Activated naive CD4-positive, alpha-beta T cell treated with anti-CD3 and anti-CD28 coated beads for 36 hours (primary cell): ENCODE measurements at regions not wholly inside any gene's neighbourhood (a gene's known extent, or its start where the extent isn't known, plus 50 kb on each side); places are given as distances from the start of the nearest gene placed in this dataset.

Experiments
- CTCF ChIA-PET: fragments of 350-600 bp; sonication (Branson Sonifier 250); formaldehyde crosslinking; loops from one replicate; lab custom pipeline; 2021; ENCODE audit warnings: antibody characterized with exemption; lab: Charles Lee
- DNase-seq: peaks from one replicate; pipeline ENCODE4 v3.0.0-alpha.2; 2020
- H3K27ac Mint-ChIP-seq: one replicate; pipeline ENCODE4 v1.8.0; 2021; ENCODE audit warnings: mild to moderate bottlenecking, mixed read lengths
- H3K27me3 Mint-ChIP-seq: one replicate; pipeline ENCODE4 v1.8.0; 2021; ENCODE audit warnings: low read depth, mixed read lengths
- H3K36me3 Mint-ChIP-seq: one replicate; pipeline ENCODE4 v1.8.0; 2021; ENCODE audit warnings: low read depth, mixed read lengths
- H3K4me1 Mint-ChIP-seq: one replicate; pipeline ENCODE4 v1.8.0; 2021; ENCODE audit warnings: low read depth, mixed read lengths
- H3K4me3 Mint-ChIP-seq: one replicate; pipeline ENCODE4 v1.8.0; 2021; ENCODE audit warnings: mild to moderate bottlenecking, moderate library complexity, mixed read lengths
- H3K9me3 Mint-ChIP-seq: one replicate; pipeline ENCODE4 v1.8.0; 2021; ENCODE audit warnings: mixed read lengths
- intact Hi-C: fragments of 100-400 bp; cut with micrococcal nuclease; formaldehyde crosslinking; loops from one replicate; pipeline ENCODE4 v1.15.1; 2023

DNA sequence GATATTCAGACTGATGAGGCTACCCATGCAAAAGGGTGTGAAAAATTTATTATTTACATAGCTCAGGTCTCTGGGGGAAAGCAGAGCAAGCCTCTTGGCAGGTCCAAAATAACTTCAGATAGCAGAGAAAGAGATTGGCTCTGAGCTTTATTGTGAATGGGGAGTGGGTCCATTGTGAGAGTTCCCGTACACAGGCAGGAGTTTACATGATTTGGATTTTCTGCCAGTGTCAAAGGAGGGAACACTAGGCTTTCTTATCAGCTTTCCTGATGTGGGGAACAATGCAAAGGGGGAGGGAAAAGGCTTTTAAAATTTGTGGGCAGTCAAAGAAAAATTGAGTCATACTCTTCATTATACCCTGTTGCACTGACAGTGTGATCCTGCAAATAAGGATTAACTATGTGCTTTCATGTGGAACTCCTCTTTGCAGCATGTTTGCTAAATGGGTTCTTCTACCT is 615.0 kb upstream of the RIOK2 start:
- DNase-seq, result no peak
- H3K27ac Mint-ChIP-seq, result no peak overlapping the region
- no peaks in the 10 kb centered on the region for H3K4me1 Mint-ChIP-seq
- no peaks in the 10 kb centered on the region for H3K27me3 Mint-ChIP-seq
- H3K9me3 Mint-ChIP-seq, result peaks cover 4% of the 10 kb centered on the region
- intact Hi-C loops, result no loop called here
- H3K4me3 Mint-ChIP-seq, result no peak overlapping the region
- no peaks in the 10 kb centered on the region for H3K36me3 Mint-ChIP-seq
- CTCF ChIA-PET, result no interaction called here

DNA sequence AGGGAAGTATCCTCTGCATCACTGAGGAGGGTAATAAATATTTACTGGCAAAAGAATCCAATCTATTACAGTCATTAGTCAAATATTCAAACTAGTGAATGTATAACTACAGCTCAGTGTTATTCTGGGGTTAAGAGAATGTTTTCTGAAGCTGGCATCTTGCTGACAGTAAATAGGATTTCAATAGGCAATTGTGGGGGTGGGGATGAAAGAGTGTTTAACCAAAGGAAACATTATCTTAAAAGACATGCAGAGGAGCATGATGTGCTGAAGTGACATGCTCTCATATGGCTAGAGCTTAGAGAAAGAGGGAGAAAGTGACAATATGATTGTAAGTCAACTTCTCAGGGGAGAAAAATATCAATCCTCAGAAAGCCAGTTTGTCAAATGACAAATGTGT is 618.4 kb upstream of the RIOK2 start:
- peaks cover 10% of the 10 kb centered on the region for H3K9me3 Mint-ChIP-seq
- no peak overlapping the region for H3K4me3 Mint-ChIP-seq
- intact Hi-C loops, result no loop called here
- CTCF ChIA-PET, result no interaction called here
- H3K36me3 Mint-ChIP-seq, result no peaks in the 10 kb centered on the region
- DNase-seq, result no peak
- H3K4me1 Mint-ChIP-seq, result no peaks in the 10 kb centered on the region
- H3K27ac Mint-ChIP-seq, result no peak overlapping the region
- no peaks in the 10 kb centered on the region for H3K27me3 Mint-ChIP-seq

DNA sequence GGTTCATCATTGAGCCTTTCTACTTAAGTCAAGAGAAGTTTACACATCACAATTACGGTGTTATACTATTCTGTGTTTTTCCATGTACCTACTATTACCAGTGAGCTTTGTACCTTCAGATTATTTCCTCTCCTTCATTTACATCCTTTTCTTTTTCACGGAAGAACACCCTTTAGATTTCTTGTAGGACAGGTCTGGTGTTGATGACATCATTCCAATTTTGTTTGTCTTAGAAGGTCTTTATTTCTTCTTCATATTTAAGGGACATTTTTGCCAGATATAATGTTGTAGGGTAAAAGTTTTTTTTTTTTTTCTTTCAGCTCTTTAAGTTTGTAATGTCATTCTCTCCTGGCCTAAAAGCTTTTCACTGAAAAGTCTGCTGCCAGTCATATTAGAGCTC is 637.1 kb upstream of the RIOK2 start:
- no peak for DNase-seq
- H3K27me3 Mint-ChIP-seq, result no peaks in the 10 kb centered on the region
- CTCF ChIA-PET, result interaction anchor here (0.7 kb wide), 1 partner anchor 264 kb away, joined by 5 read pairs; no protein-coding TSS in a partner anchor
- H3K4me1 Mint-ChIP-seq, result no peaks in the 10 kb centered on the region
- no peaks in the 10 kb centered on the region for H3K36me3 Mint-ChIP-seq
- peaks cover 5% of the 10 kb centered on the region for H3K9me3 Mint-ChIP-seq
- H3K4me3 Mint-ChIP-seq, result no peak overlapping the region
- intact Hi-C loops, result no loop called here
- no peak overlapping the region for H3K27ac Mint-ChIP-seq

DNA sequence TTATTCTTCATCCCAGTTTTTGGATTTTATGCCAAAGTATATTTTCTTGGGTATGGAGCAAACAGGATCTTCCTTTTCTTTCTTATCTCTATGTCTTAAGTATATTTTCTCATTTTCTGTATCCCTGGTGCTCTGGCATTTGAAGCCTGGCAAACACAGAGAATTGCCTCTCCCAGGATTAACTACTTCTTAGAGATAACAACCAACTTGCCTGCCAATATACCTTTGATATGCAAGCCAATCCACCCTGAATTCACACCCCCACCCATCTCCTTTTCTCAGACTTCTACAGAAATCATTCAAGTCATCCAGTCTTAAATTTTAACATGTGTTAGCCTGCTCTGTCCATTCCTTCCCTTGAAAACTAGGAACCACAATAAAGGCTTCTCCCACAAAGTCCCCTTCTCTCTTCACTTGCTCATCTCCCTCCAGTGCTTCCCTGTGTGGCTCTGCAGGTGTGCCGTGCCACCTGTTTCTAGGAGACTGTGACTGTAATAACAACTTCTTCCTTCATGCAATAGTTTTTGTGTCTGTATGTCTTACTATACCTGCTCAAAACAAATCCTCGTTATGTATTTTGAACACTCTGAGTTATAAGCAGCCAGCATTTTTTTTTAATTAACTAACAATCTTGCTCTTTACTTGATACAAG is 649.7 kb upstream of the RIOK2 start:
- Mint-ChIP-seq H3K4me1 (no peaks in the 10 kb centered on the region), H3K4me3 (no peak overlapping the region)
- intact Hi-C loops, result no loop called here

DNA sequence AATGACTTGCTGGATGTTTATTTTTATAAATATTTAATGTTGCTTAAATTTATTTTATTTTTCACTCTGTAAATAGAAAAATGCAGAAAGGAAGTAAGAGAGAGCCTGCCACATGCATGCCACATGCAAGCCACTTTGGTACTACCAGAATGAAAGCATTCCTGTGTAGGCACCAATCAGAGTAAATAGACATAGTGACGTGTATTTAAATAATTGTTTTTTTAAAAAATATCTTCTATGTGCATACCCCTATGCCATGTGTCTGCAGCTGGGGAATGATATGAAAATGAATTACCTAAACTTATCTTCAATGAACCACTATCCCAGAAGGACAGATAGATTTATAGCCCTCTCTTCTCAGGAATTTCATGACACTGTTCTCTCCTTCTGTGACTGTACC is 651.5 kb upstream of the RIOK2 start:
- Mint-ChIP-seq H3K27me3 (no peaks in the 10 kb centered on the region), H3K27ac (no peak overlapping the region), H3K4me1 (peaks cover 3% of the 10 kb centered on the region), H3K9me3 (no peaks in the 10 kb centered on the region), H3K36me3 (no peaks in the 10 kb centered on the region), H3K4me3 (no peak overlapping the region)
- intact Hi-C loops, result no loop called here
- CTCF ChIA-PET, result no interaction called here
- no peak for DNase-seq

More for the DNA sequence above, 649.7 kb upstream of the RIOK2 start:
- CTCF ChIA-PET, result interaction anchor here (0.6 kb wide), 1 partner anchor 281 kb away, joined by 4 read pairs; no protein-coding TSS in a partner anchor
- Mint-ChIP-seq H3K36me3 (no peaks in the 10 kb centered on the region), H3K27me3 (peaks cover 3% of the 10 kb centered on the region), H3K27ac (no peak overlapping the region), H3K9me3 (no peaks in the 10 kb centered on the region)
- no peak for DNase-seq

- no peak overlapping the region for H3K4me3 Mint-ChIP-seq
- DNase-seq, result no peak
- intact Hi-C loops, result no loop called here
- no peaks in the 10 kb centered on the region for H3K9me3 Mint-ChIP-seq
- H3K4me1 Mint-ChIP-seq, result peaks cover 3% of the 10 kb centered on the region
- no peaks in the 10 kb centered on the region for H3K27me3 Mint-ChIP-seq
- no peaks in the 10 kb centered on the region for H3K36me3 Mint-ChIP-seq
- CTCF ChIA-PET, result no interaction called here
- no peak overlapping the region for H3K27ac Mint-ChIP-seq
Observed at GRCh38 chr5:97835112-97835511, 652.1 kb upstream of the RIOK2 start.

GRCh38 chr5:97836816-97837215 is 653.8 kb upstream of the RIOK2 start:
- no peaks in the 10 kb centered on the region for H3K9me3 Mint-ChIP-seq

GRCh38 chr5:97838214-97838613 is 655.2 kb upstream of the RIOK2 start:
- Mint-ChIP-seq H3K27me3 (peaks cover 2% of the 10 kb centered on the region), H3K4me3 (no peak overlapping the region), H3K27ac (no peak overlapping the region), H3K4me1 (peaks cover 3% of the 10 kb centered on the region), H3K36me3 (no peaks in the 10 kb centered on the region), H3K9me3 (no peaks in the 10 kb centered on the region)
- intact Hi-C loops, result no loop called here
- no peak for DNase-seq
- CTCF ChIA-PET, result no interaction called here

More at GRCh38 chr5:97836816-97837215, 653.8 kb upstream of the RIOK2 start:
- Mint-ChIP-seq H3K27me3 (peaks cover 2% of the 10 kb centered on the region), H3K4me3 (no peak overlapping the region), H3K4me1 (peaks cover 3% of the 10 kb centered on the region), H3K27ac (no peak overlapping the region), H3K36me3 (no peaks in the 10 kb centered on the region)
- DNase-seq, result no peak
- CTCF ChIA-PET, result no interaction called here
- intact Hi-C loops, result no loop called here

- Mint-ChIP-seq H3K4me1 (peaks cover 3% of the 10 kb centered on the region), H3K27me3 (peaks cover 2% of the 10 kb centered on the region), H3K27ac (no peak overlapping the region), H3K4me3 (no peak overlapping the region), H3K9me3 (no peaks in the 10 kb centered on the region), H3K36me3 (no peaks in the 10 kb centered on the region)
- CTCF ChIA-PET, result no interaction called here
- no peak for DNase-seq
- intact Hi-C loops, result no loop called here
Observed at GRCh38 chr5:97839341-97840086, 656.5 kb upstream of the RIOK2 start.

- CTCF ChIA-PET, result no interaction called here
- Mint-ChIP-seq H3K36me3 (no peaks in the 10 kb centered on the region), H3K4me1 (peaks cover 3% of the 10 kb centered on the region), H3K27me3 (peaks cover 2% of the 10 kb centered on the region), H3K9me3 (no peaks in the 10 kb centered on the region), H3K27ac (no peak overlapping the region), H3K4me3 (no peak overlapping the region)
- DNase-seq, result no peak
- intact Hi-C loops, result no loop called here
Observed at GRCh38 chr5:97840643-97841042, 657.6 kb upstream of the RIOK2 start.

- intact Hi-C loops, result no loop called here
- H3K27ac Mint-ChIP-seq, result no peak overlapping the region
- H3K9me3 Mint-ChIP-seq, result no peaks in the 10 kb centered on the region
- H3K36me3 Mint-ChIP-seq, result no peaks in the 10 kb centered on the region
- DNase-seq, result no peak
- CTCF ChIA-PET, result no interaction called here
- peaks cover 2% of the 10 kb centered on the region for H3K27me3 Mint-ChIP-seq
- H3K4me3 Mint-ChIP-seq, result no peak overlapping the region
- H3K4me1 Mint-ChIP-seq, result peaks cover 3% of the 10 kb centered on the region
Observed at GRCh38 chr5:97842687-97843086, 659.6 kb upstream of the RIOK2 start.

GRCh38 chr5:97844797-97845196 is 661.8 kb upstream of the RIOK2 start:
- Mint-ChIP-seq H3K36me3 (no peaks in the 10 kb centered on the region), H3K9me3 (no peaks in the 10 kb centered on the region), H3K27me3 (peaks cover 2% of the 10 kb centered on the region), H3K4me3 (no peak overlapping the region), H3K27ac (no peak overlapping the region), H3K4me1 (no peaks in the 10 kb centered on the region)
- intact Hi-C loops, result no loop called here
- CTCF ChIA-PET, result no interaction called here
- no peak for DNase-seq

- CTCF ChIA-PET, result no interaction called here
- Mint-ChIP-seq H3K4me3 (no peak overlapping the region), H3K4me1 (no peaks in the 10 kb centered on the region), H3K27me3 (peaks cover 3% of the 10 kb centered on the region), H3K36me3 (no peaks in the 10 kb centered on the region), H3K9me3 (no peaks in the 10 kb centered on the region), H3K27ac (no peak overlapping the region)
- intact Hi-C loops, result no loop called here
- no peak for DNase-seq
Observed at GRCh38 chr5:97846643-97847042, 663.6 kb upstream of the RIOK2 start.
